HG03159 (cell line): ENCODE measurements at regions not wholly inside any gene's neighbourhood (a gene's known extent, or its start where the extent isn't known, plus 50 kb on each side); places are given as distances from the start of the nearest gene placed in this dataset.

Experiments used
- ATAC-seq: cut with Tn5 transposase; IDR thresholded peaks from one replicate; pipeline ENCODE4 v1.9.1; 2021; ENCODE audit warnings: mild to moderate bottlenecking, moderate library complexity; ENCODE audit not compliant: unreplicated experiment

- ATAC-seq, result no peak
Observed at GRCh38 chr4:182014164-182014563, 229.0 kb upstream of the TENM3 start.

GRCh38 chr4:182015014-182015413, 228.2 kb upstream of the TENM3 start:
- ATAC-seq, result no peak

GRCh38 chr4:182015893-182016292, 227.3 kb upstream of the TENM3 start:
- ATAC-seq, result no peak

GRCh38 chr4:182017038-182017437, 226.2 kb upstream of the TENM3 start:
- no peak for ATAC-seq

- peak; percentile 65 for ATAC-seq
Observed at GRCh38 chr4:182018691-182019090, 224.5 kb upstream of the TENM3 start.

GRCh38 chr4:182019148-182019652, 224.0 kb upstream of the TENM3 start:
- peak; percentile 88 for ATAC-seq

- ATAC-seq, result no peak
Observed at GRCh38 chr4:182022909-182023308, 220.3 kb upstream of the TENM3 start.

GRCh38 chr4:182023469-182023868, 219.7 kb upstream of the TENM3 start:
- no peak for ATAC-seq

- ATAC-seq, result no peak
Observed at GRCh38 chr4:182042945-182043344, 200.3 kb upstream of the TENM3 start.

GRCh38 chr4:182048871-182049270, 194.3 kb upstream of the TENM3 start:
- no peak for ATAC-seq

- ATAC-seq, result no peak
Observed at GRCh38 chr4:182056866-182057265, 186.3 kb upstream of the TENM3 start.

GRCh38 chr4:182062458-182062857, 180.7 kb upstream of the TENM3 start:
- no peak for ATAC-seq

GRCh38 chr4:182062936-182063335, 180.3 kb upstream of the TENM3 start:
- ATAC-seq, result no peak

- no peak for ATAC-seq
Observed at GRCh38 chr4:182063651-182064050, 179.6 kb upstream of the TENM3 start.

- no peak for ATAC-seq
Observed at GRCh38 chr4:182065255-182065654, 177.9 kb upstream of the TENM3 start.

GRCh38 chr4:182066037-182066436, 177.2 kb upstream of the TENM3 start:
- ATAC-seq, result no peak

GRCh38 chr4:182067828-182068227, 175.4 kb upstream of the TENM3 start:
- ATAC-seq, result no peak

- ATAC-seq, result no peak
Observed at GRCh38 chr4:182068920-182069319, 174.3 kb upstream of the TENM3 start.

- no peak for ATAC-seq
Observed at GRCh38 chr4:182073278-182073677, 169.9 kb upstream of the TENM3 start.

- ATAC-seq, result no peak
Observed at GRCh38 chr4:182074139-182074538, 169.1 kb upstream of the TENM3 start.

- no peak for ATAC-seq
Observed at GRCh38 chr4:182074810-182075209, 168.4 kb upstream of the TENM3 start.

- ATAC-seq, result no peak
Observed at GRCh38 chr4:182082910-182083309, 160.3 kb upstream of the TENM3 start.

GRCh38 chr4:182083671-182084410, 159.4 kb upstream of the TENM3 start:
- ATAC-seq, result no peak
